K562 (cell line): ENCODE measurements at regions not wholly inside any gene's neighbourhood (a gene's known extent, or its start where the extent isn't known, plus 50 kb on each side); places are given as distances from the start of the nearest gene placed in this dataset.

ENCODE experiments used
- EP300 ChIP-seq: IDR thresholded peaks from 2 replicates; pipeline ENCODE4 v1.6.1; 2012; ENCODE audit warnings: low read length, improper control_type of control experiment
- TF ChIP-seq, protein P1 (sequence below), 2 experiments: fragments of 450-650 bp; IDR thresholded peaks; 2 replicates each; pipeline ENCODE4 v1.6.1; 2016

DNA sequence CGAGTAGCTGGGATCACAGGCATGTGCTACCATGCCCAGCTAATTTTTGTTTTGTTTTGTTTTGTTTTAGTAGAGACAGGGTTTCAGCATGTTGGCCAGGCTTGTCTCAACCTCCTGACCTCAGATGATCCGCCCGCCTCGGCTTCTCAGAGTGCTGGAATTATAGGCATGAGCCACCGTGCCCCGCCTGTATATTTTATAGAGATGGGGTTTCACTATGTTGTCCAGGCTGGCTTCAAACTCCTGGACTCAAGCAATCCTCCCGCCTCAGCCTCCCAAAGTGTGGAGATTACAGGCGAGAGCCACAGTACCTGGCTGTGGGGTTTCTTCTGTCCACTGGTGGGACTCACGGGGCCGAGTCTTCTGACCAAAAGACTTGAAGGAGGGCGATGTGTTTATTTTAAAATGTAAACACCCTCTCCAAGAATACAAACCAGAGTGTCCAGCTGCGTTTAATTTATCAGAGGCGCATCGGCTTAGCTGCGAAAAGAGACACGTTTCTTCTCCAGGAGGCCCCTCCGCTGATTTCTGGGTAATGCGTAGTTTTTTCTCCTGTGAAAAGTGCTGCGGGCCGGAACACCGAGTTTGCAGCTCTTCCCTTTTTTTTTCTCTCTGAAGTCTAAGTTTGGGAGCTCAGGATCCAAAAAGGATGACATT lies 86.9 kb upstream of the CIBAR2 start:
- TF ChIP-seq EP300, result no peak
- TF ChIP-seq, protein P1, sequence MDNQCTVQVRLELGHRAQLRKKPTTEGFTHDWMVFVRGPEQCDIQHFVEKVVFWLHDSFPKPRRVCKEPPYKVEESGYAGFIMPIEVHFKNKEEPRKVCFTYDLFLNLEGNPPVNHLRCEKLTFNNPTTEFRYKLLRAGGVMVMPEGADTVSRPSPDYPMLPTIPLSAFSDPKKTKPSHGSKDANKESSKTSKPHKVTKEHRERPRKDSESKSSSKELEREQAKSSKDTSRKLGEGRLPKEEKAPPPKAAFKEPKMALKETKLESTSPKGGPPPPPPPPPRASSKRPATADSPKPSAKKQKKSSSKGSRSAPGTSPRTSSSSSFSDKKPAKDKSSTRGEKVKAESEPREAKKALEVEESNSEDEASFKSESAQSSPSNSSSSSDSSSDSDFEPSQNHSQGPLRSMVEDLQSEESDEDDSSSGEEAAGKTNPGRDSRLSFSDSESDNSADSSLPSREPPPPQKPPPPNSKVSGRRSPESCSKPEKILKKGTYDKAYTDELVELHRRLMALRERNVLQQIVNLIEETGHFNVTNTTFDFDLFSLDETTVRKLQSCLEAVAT (IDR thresholded peaks at IDR 0.05), result no peak
